Upper lobe of left lung (tissue), 6 donors: ENCODE measurements at regions not wholly inside any gene's neighbourhood (a gene's known extent, or its start where the extent isn't known, plus 50 kb on each side); places are given as distances from the start of the nearest gene placed in this dataset.

Experiments
- ATAC-seq, 2 donors: fragments of 200-7000 bp; cut with Tn5 transposase; one replicate each; pipeline ENCODE4 v1.9.1; 2022; ENCODE audit warnings: mild to moderate bottlenecking in 2 of 2, moderate library complexity in 2 of 2; ENCODE audit not compliant: low FRiP score in 2 of 2
- DNase-seq, 2 donors: peaks; one replicate each; pipeline ENCODE4 v3.0.0-alpha.2; 2019 to 2020
- H3K27ac ChIP-seq, 4 donors: fragments of 200-600 bp; sonication (generic); one replicate each; pipeline ENCODE4 v1.5.1; 2016 to 2019
- H3K27me3 ChIP-seq, 4 donors: fragments of 200-600 bp; sonication (generic); one replicate each; pipeline ENCODE4 v1.5.1; 2017 to 2019
- H3K36me3 ChIP-seq, 4 donors: fragments of 200-600 bp; sonication (generic); one replicate each; pipeline ENCODE4 v1.5.1; 2016 to 2019
- H3K4me1 ChIP-seq, 4 donors: fragments of 200-600 bp; sonication (generic); one replicate each; pipeline ENCODE4 v1.5.1; 2018 to 2019
- H3K4me3 ChIP-seq, 4 donors: fragments of 200-600 bp; sonication (generic); one replicate each; pipeline ENCODE4 v1.5.1; 2017 to 2019; ENCODE audit warnings: mild to moderate bottlenecking in 2 of 4, moderate library complexity in 1 of 4
- H3K9me3 ChIP-seq, 4 donors: fragments of 200-600 bp; sonication (generic); one replicate each; pipeline ENCODE4 v1.5.1; 2018 to 2019
- CTCF ChIP-seq, 6 experiments: fragments of 450-650 bp in 4 of 6; fragments of 200-600 bp in 2 of 6; sonication (generic) in 2 of 6; IDR thresholded peaks; one replicate each; pipeline ENCODE4 v1.5.1; 2016 to 2019; ENCODE audit warnings: antibody characterized with exemption in 6 of 6
- EP300 ChIP-seq, 4 donors: sonication (generic); formaldehyde crosslinking; IDR thresholded peaks; one replicate each; pipeline ENCODE4 v1.5.1; 2017; ENCODE audit warnings: antibody characterized with exemption in 4 of 4, control low read depth in 2 of 4
- POLR2A ChIP-seq, 4 donors: fragments of 450-650 bp; IDR thresholded peaks; one replicate each; pipeline ENCODE4 v1.5.1; 2016 to 2017; ENCODE audit warnings: antibody characterized with exemption in 4 of 4, mild to moderate bottlenecking in 2 of 4
- POLR2AphosphoS5 ChIP-seq, 2 donors: sonication (generic); formaldehyde crosslinking; IDR thresholded peaks; one replicate each; pipeline ENCODE4 v1.5.1; 2017; ENCODE audit warnings: antibody characterized with exemption in 2 of 2
- WGBS, 2 donors: methylation state at CpG; one replicate each; pipeline ENCODE4 v1.1.5; 2017 to 2018; 5-methylcytosine and 5-hydroxymethylcytosine counted together
- donor health status: DM: no; HTN: no; CAD: no; lungs with moderate emphysema.
- donor health status: DM: no; HTN: yes; CAD: no; lungs with severe emphysema.

DNA sequence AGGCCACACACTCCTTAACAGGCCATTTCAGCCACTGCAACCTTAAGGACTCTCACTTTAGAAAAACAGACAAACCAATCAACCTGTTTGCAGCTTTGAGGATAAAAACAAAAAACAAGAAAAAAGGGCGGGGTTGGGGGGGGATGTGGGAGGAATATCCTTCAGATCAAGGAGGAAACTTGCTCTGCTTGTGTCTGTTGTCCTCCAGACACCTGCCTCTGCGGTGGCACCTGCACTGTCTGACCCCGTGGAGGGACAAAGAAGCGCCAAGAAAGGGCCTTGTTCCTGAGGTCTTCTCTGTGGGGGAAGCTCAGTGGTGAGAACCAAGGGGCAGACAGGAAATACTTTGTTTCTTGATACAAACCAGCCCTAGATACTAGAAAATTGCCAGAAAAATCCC lies 70.5 kb downstream of the POLR2M start:
- H3K36me3 ChIP-seq, result no peaks in the 10 kb centered on the region
- H3K4me3 ChIP-seq, result no peak overlapping the region
- 83 to 86% methylated on average over 4 of the region's 4 CpGs for WGBS, 2 donors
- DNase-seq, result no peak
- no peaks in the 10 kb centered on the region for H3K4me1 ChIP-seq
- TF ChIP-seq POLR2AphosphoS5 (IDR thresholded peaks at IDR 0.05) (no peak), EP300 (IDR thresholded peaks at IDR 0.05) (no peak), POLR2A (IDR thresholded peaks at IDR 0.05) (no peak), CTCF (IDR thresholded peaks at IDR 0.05) (no peak)
- no peak for ATAC-seq
- H3K27ac ChIP-seq, result no peak overlapping the region
- H3K27me3 ChIP-seq, result no peaks in the 10 kb centered on the region
- H3K9me3 ChIP-seq, result no peaks in the 10 kb centered on the region

- no peak for DNase-seq
- Histone ChIP-seq H3K27me3 (no peaks in the 10 kb centered on the region), H3K4me1 (peaks cover 0 to 4% (median 0%) of the 10 kb centered on the region in 4 donors), H3K9me3 (no peaks in the 10 kb centered on the region), H3K36me3 (no peaks in the 10 kb centered on the region), H3K27ac (no peak overlapping the region), H3K4me3 (no peak overlapping the region)
- TF ChIP-seq POLR2AphosphoS5 (IDR thresholded peaks at IDR 0.05), result no peak
- TF ChIP-seq CTCF (IDR thresholded peaks at IDR 0.05), result no peak
- no peak for TF ChIP-seq EP300 (IDR thresholded peaks at IDR 0.05)
- no peak for TF ChIP-seq POLR2A (IDR thresholded peaks at IDR 0.05)
- peak in 1 of 2 donors; percentile 22 for ATAC-seq
- WGBS, 2 donors, result 70 to 71% methylated on average over 4 of the region's 4 CpGs
These were observed 74.0 kb downstream of the POLR2M start for GRCh38 chr15:57780471-57780870.

GRCh38 chr15:57782731-57783130 lies 76.2 kb downstream of the POLR2M start:
- no peak for DNase-seq
- H3K27me3 ChIP-seq, result no peaks in the 10 kb centered on the region
- WGBS, 2 donors, result 83 to 91% methylated on average over 6 of the region's 6 CpGs

GRCh38 chr15:57784081-57784511 lies 77.6 kb downstream of the POLR2M start:
- H3K36me3 ChIP-seq, result no peaks in the 10 kb centered on the region
- DNase-seq, result no peak
- ATAC-seq, result peak in 1 of 2 donors; percentile 88
- peaks cover 2 to 4% (median 3%) of the 10 kb centered on the region in 4 donors for H3K4me1 ChIP-seq
- no peaks in the 10 kb centered on the region for H3K27me3 ChIP-seq
- H3K4me3 ChIP-seq, result no peak overlapping the region
- 49 to 54% methylated on average over 4 of the region's 4 CpGs for WGBS, 2 donors
- TF ChIP-seq EP300 (IDR thresholded peaks at IDR 0.05) (no peak), POLR2AphosphoS5 (IDR thresholded peaks at IDR 0.05) (no peak), CTCF (IDR thresholded peaks at IDR 0.05) (no peak), POLR2A (IDR thresholded peaks at IDR 0.05) (no peak)
- H3K9me3 ChIP-seq, result no peaks in the 10 kb centered on the region
- H3K27ac ChIP-seq, result no peak overlapping the region

More at GRCh38 chr15:57782731-57783130, 76.2 kb downstream of the POLR2M start:
- no peak overlapping the region for H3K27ac ChIP-seq
- no peaks in the 10 kb centered on the region for H3K9me3 ChIP-seq
- ATAC-seq, result no peak
- no peak overlapping the region for H3K4me3 ChIP-seq
- H3K36me3 ChIP-seq, result no peaks in the 10 kb centered on the region
- peaks cover 0 to 4% (median 0%) of the 10 kb centered on the region in 4 donors for H3K4me1 ChIP-seq
- TF ChIP-seq POLR2A (IDR thresholded peaks at IDR 0.05) (no peak), POLR2AphosphoS5 (IDR thresholded peaks at IDR 0.05) (no peak), EP300 (IDR thresholded peaks at IDR 0.05) (no peak), CTCF (IDR thresholded peaks at IDR 0.05) (no peak)

DNA sequence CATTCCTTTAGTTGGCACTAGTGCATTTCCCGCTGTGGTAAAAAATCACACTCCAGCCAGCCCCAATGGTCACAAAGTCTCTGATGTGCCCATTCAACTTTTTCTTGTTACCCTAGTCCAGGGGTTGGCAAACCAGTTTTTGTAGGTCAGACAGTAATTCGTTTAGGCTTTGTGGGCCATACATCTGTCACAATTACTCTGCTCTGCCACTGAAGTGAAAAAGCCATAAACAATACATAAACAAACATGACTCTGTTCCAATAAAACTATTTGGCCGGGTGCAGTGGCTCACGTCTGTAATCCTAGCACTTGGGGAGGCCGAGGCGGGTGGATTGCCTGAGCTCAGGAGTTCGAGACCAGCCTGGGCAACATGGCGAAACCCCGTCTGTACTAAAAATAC lies 78.5 kb downstream of the POLR2M start:
- no peak for DNase-seq
- Histone ChIP-seq H3K9me3 (no peaks in the 10 kb centered on the region), H3K27me3 (no peaks in the 10 kb centered on the region), H3K27ac (no peak overlapping the region), H3K36me3 (no peaks in the 10 kb centered on the region), H3K4me3 (no peak overlapping the region), H3K4me1 (peaks cover 4 to 8% (median 6%) of the 10 kb centered on the region in 4 donors)
- 86 to 87% methylated on average over 9 of the region's 9 CpGs for WGBS, 2 donors
- TF ChIP-seq POLR2A (IDR thresholded peaks at IDR 0.05) (no peak), EP300 (IDR thresholded peaks at IDR 0.05) (no peak), CTCF (IDR thresholded peaks at IDR 0.05) (no peak), POLR2AphosphoS5 (IDR thresholded peaks at IDR 0.05) (no peak)
- no peak for ATAC-seq
